GM12878 (cell line): ENCODE measurements at regions not wholly inside any gene's neighbourhood (a gene's known extent, or its start where the extent isn't known, plus 50 kb on each side); places are given as distances from the start of the nearest gene placed in this dataset.

ENCODE experiments used
- ATAC-seq: fragments of 200-7000 bp; cut with Tn5 transposase; 3 replicates; pipeline ENCODE4 v1.9.1; 2020; ENCODE audit warnings: mild to moderate bottlenecking, moderate library complexity
- BruUV-seq: library from RNA; stranded (reverse); fragments of 400-500 nt; replicated peaks from 2 replicates; lab custom pipeline; 2021; lab: Mats Ljungman, UMichigan
- CTCF ChIA-PET: fragments of 300-600 bp; sonication (Branson Sonifier 250); formaldehyde crosslinking; extraction: SDS; loops from one replicate; lab custom pipeline; 2021; ENCODE audit warnings: inconsistent platforms; lab: Yijun Ruan, JAX
- POLR2A ChIA-PET: fragments of 350-600 bp; formaldehyde crosslinking; extraction: SDS; loops from one replicate; lab custom pipeline; 2021; ENCODE audit warnings: inconsistent platforms; lab: Charles Lee
- RAD21 ChIA-PET: fragments of 300-600 bp; sonication (Branson Sonifier 250); formaldehyde crosslinking; loops from one replicate; lab custom pipeline; 2023; ENCODE audit warnings: antibody characterized with exemption; ENCODE audit not compliant: unreplicated experiment; lab: Charles Lee
- SMC1A ChIA-PET: fragments of 300-600 bp; sonication (Branson Sonifier 250); formaldehyde crosslinking; loops from one replicate; lab custom pipeline; 2023; ENCODE audit not compliant: unreplicated experiment, uncharacterized antibody; lab: Charles Lee
- DNase-seq: peaks from one replicate; pipeline ENCODE4 v3.0.0-alpha.2; 2011; ENCODE audit warnings: low read depth, low spot score
- FAIRE-seq: peaks from 3 replicates; lab custom pipeline; 2011; peaks lifted over from hg19 to GRCh38; lab: Jason Lieb, UNC
- H2AFZ ChIP-seq: 2 replicates; pipeline ENCODE4 v1.6.0; 2011; ENCODE audit warnings: low read depth, low read length, control low read depth; ENCODE audit not compliant: control insufficient read depth
- H3K27ac ChIP-seq: 2 replicates; pipeline ENCODE4 v1.5.1; 2011; ENCODE audit warnings: control low read depth; ENCODE audit not compliant: control insufficient read depth, insufficient read depth
- H3K27me3 ChIP-seq, 2 experiments: replicated peaks in 1 of 2; 2 replicates each; pipeline versions ENCODE4 v1.6.0 to v1.6.1; 2011; ENCODE audit warnings: low read length in 1 of 2; ENCODE audit not compliant: control insufficient read depth in 2 of 2, insufficient read depth in 2 of 2
- H3K36me3 ChIP-seq, 2 experiments: 2 replicates each; pipeline ENCODE4 v1.5.1; 2011; ENCODE audit warnings: low read length in 1 of 2; ENCODE audit not compliant: control insufficient read depth in 2 of 2, insufficient read depth in 2 of 2
- H3K4me1 ChIP-seq: 2 replicates; pipeline ENCODE4 v1.6.1; 2011; ENCODE audit warnings: mild to moderate bottlenecking, low read length, moderate library complexity, mixed read lengths; ENCODE audit not compliant: control insufficient read depth, insufficient read depth
- H3K4me2 ChIP-seq: 2 replicates; pipeline ENCODE4 v1.6.0; 2011; ENCODE audit warnings: control low read depth; ENCODE audit not compliant: control insufficient read depth, insufficient read depth
- H3K4me3 ChIP-seq: fragments of 200-600 bp; sonication (generic); 2 replicates; pipeline ENCODE4 v1.5.1; 2016
- H3K79me2 ChIP-seq: 2 replicates; pipeline ENCODE4 v1.6.0; 2011; ENCODE audit warnings: low read length; ENCODE audit not compliant: control insufficient read depth, insufficient read depth
- H3K9ac ChIP-seq: 2 replicates; pipeline ENCODE4 v1.8.0; 2011; ENCODE audit warnings: low read length, control low read depth, mixed read lengths; ENCODE audit not compliant: control insufficient read depth, insufficient read depth
- H3K9me3 ChIP-seq: replicated peaks from 3 replicates; pipeline ENCODE4 v1.5.1; 2011; ENCODE audit warnings: mild to moderate bottlenecking, low read length; ENCODE audit not compliant: control insufficient read depth, insufficient read depth
- H4K20me1 ChIP-seq: 2 replicates; pipeline ENCODE4 v1.6.0; 2011; ENCODE audit not compliant: control insufficient read depth, insufficient read depth
- CBX3 ChIP-seq: fragments of 200-600 bp; sonication (generic); IDR thresholded peaks from 2 replicates; pipeline ENCODE4 v1.6.1; 2016; ENCODE audit warnings: low read depth, borderline replicate concordance
- EED ChIP-seq: sonication (generic); IDR thresholded peaks from 2 replicates; pipeline ENCODE4 v1.6.1; 2016; ENCODE audit warnings: antibody characterized with exemption, low read depth
- KDM1A ChIP-seq: fragments of 200-600 bp; sonication (generic); IDR thresholded peaks from 2 replicates; pipeline ENCODE4 v1.6.1; 2016; ENCODE audit warnings: borderline replicate concordance
- KLF5 ChIP-seq: fragments of 450-650 bp; IDR thresholded peaks from 2 replicates; pipeline ENCODE4 v1.6.1; 2014; ENCODE audit warnings: mild to moderate bottlenecking; ENCODE audit not compliant: partially characterized antibody
- MLLT1 ChIP-seq: fragments of 450-650 bp; IDR thresholded peaks from 2 replicates; pipeline ENCODE4 v1.6.1; 2016; ENCODE audit warnings: mild to moderate bottlenecking
- NFIC ChIP-seq: IDR thresholded peaks from 2 replicates; pipeline ENCODE4 v1.6.1; 2012; ENCODE audit warnings: low read depth, mild to moderate bottlenecking, inconsistent platforms, low read length, moderate library complexity
- POU2F2 ChIP-seq: IDR thresholded peaks from 3 replicates; pipeline ENCODE4 v1.6.1; 2011; ENCODE audit warnings: low read depth, mild to moderate bottlenecking, low read length, borderline replicate concordance
- RAD21 ChIP-seq: IDR thresholded peaks from 2 replicates; pipeline ENCODE4 v1.6.1; 2011; ENCODE audit warnings: mild to moderate bottlenecking, low read depth, low read length, moderate library complexity; ENCODE audit not compliant: insufficient read depth
- RELA ChIP-seq: fragments of 450-650 bp; IDR thresholded peaks from 2 replicates; pipeline ENCODE4 v1.8.0; 2014; ENCODE audit warnings: borderline replicate concordance; ENCODE audit not compliant: partially characterized antibody
- RUNX3 ChIP-seq: IDR thresholded peaks from 2 replicates; pipeline ENCODE4 v1.6.1; 2012; ENCODE audit warnings: low read length, inconsistent platforms
- SIN3A ChIP-seq: IDR thresholded peaks from 2 replicates; pipeline ENCODE4 v1.6.1; 2012; ENCODE audit warnings: low read depth, low read length, improper control_type of control experiment
- SP1 ChIP-seq: IDR thresholded peaks from one replicate; pipeline ENCODE4 v1.6.1; 2011; ENCODE audit warnings: low read depth, low read length
- SPI1 ChIP-seq: IDR thresholded peaks from 2 replicates; pipeline ENCODE4 v1.6.1; 2011; ENCODE audit warnings: low read depth, mild to moderate bottlenecking, low read length, moderate library complexity, borderline replicate concordance; ENCODE audit not compliant: insufficient read depth
- TARDBP ChIP-seq: IDR thresholded peaks from 2 replicates; pipeline ENCODE4 v1.6.1; 2016; ENCODE audit warnings: borderline replicate concordance
- ZNF24 ChIP-seq: fragments of 450-650 bp; IDR thresholded peaks from 2 replicates; pipeline ENCODE4 v1.6.1; 2017; ENCODE audit warnings: antibody characterized with exemption, mild to moderate bottlenecking
- ZNF384 ChIP-seq: IDR thresholded peaks from 2 replicates; pipeline ENCODE4 v1.6.1; 2012; ENCODE audit warnings: low read depth, mild to moderate bottlenecking, low read length, improper control_type of control experiment, borderline replicate concordance
- WGBS: methylation state at CpG from one replicate; pipeline ENCODE4 v1.1.6; 2016; ENCODE audit warnings: low lambda C conversion rate; ENCODE audit not compliant: insufficient replicate concordance, insufficient coverage; ENCODE audit errors: missing lambda C conversion rate; 5-methylcytosine and 5-hydroxymethylcytosine counted together
- in situ Hi-C: fragments of 300-500 bp; cut with MboI; formaldehyde crosslinking; loops from 9 replicates; pipeline ENCODE4 v1.14.3; 2018; ENCODE audit warnings: mixed read lengths
- intact Hi-C: fragments of 100-400 bp; cut with micrococcal nuclease; formaldehyde crosslinking; loops from one replicate; pipeline ENCODE4 v1.14.2; 2022; ENCODE audit not compliant: unreplicated experiment

- Histone ChIP-seq H3K4me1 (no peaks in the 10 kb centered on the region), H3K36me3 (no peaks in the 10 kb centered on the region), H3K4me2 (no peak overlapping the region), H2AFZ (no peak overlapping the region), H3K79me2 (no peaks in the 10 kb centered on the region), H4K20me1 (no peaks in the 10 kb centered on the region)
- in situ Hi-C loops: no loop called here
- RAD21 ChIA-PET: interaction anchor here (0.7 kb wide), 1 partner anchor 347 kb away, joined by 3 read pairs; no protein-coding TSS in a partner anchor
- intact Hi-C loops: no loop called here
- ATAC-seq (no peak), FAIRE-seq (no peak)
- TF ChIP-seq KDM1A: no peak
- TF ChIP-seq SIN3A: no peak
- TF ChIP-seq SPI1: no peak
- TF ChIP-seq, all 136 proteins: peak for 0
- Histone ChIP-seq H3K27ac (no peak overlapping the region), H3K4me3 (no peak overlapping the region), H3K9me3 (no peaks in the 10 kb centered on the region), H3K27me3 (peaks cover 0 to 4% of the 10 kb centered on the region in 2 experiments; a peak in 2 of 4 replicates), H3K9ac (no peak overlapping the region)
- 0% methylated on average over 2 of the region's 2 CpGs for WGBS
- CTCF ChIA-PET: no interaction called here
- POLR2A ChIA-PET: interaction anchor here (0.7 kb wide), 1 partner anchor 186 kb away, joined by 7 read pairs; no protein-coding TSS in a partner anchor
- SMC1A ChIA-PET: no interaction called here
- DNase-seq: no peak
- BruUV-seq: no TSS peak
These were observed 276.9 kb downstream of the RPS24 start for GRCh38 chr10:78310481-78311080.

GRCh38 chr10:78312197-78313047 lies 278.8 kb downstream of the RPS24 start:
- Histone ChIP-seq H3K4me2 (no peak overlapping the region), H4K20me1 (no peaks in the 10 kb centered on the region), H3K36me3 (no peaks in the 10 kb centered on the region), H3K27ac (no peak overlapping the region), H3K9me3 (no peaks in the 10 kb centered on the region), H3K4me1 (no peaks in the 10 kb centered on the region), H3K4me3 (no peak overlapping the region), H2AFZ (no peak overlapping the region), H3K9ac (no peak overlapping the region), H3K27me3 (no peaks in the 10 kb centered on the region), H3K79me2 (no peaks in the 10 kb centered on the region)
- ChIA-PET SMC1A (no interaction called here), POLR2A (interaction anchor here (0.5 kb wide), 1 partner anchor 1181 kb away, joined by 3 read pairs; no protein-coding TSS in a partner anchor), CTCF (interaction anchor here (0.7 kb wide), 1 partner anchor 8 kb away, joined by 5 read pairs; no protein-coding TSS in a partner anchor), RAD21 (no interaction called here)
- ATAC-seq: no peak
- FAIRE-seq: no peak
- intact Hi-C loops (no loop called here), in situ Hi-C loops (no loop called here)
- WGBS: 60% methylated on average over 9 of the region's 9 CpGs
- no TSS peak for BruUV-seq
- DNase-seq: no peak
- TF ChIP-seq EED (no peak), KLF5 (no peak), RELA (no peak), RAD21 (no peak), ZNF24 (no peak), CBX3 (no peak), MLLT1 (no peak), TARDBP (no peak), NFIC (no peak), POU2F2 (no peak), RUNX3 (no peak), ZNF384 (no peak), SP1 (no peak)
